H9 (cell line): ENCODE measurements at regions not wholly inside any gene's neighbourhood (a gene's known extent, or its start where the extent isn't known, plus 50 kb on each side); places are given as distances from the start of the nearest gene placed in this dataset.

Source experiments
- DNase-seq: peaks from one replicate; pipeline ENCODE4 v3.0.0-alpha.2; 2017
- H2AFZ ChIP-seq: one replicate; pipeline ENCODE4 v1.6.1; 2013; ENCODE audit warnings: mild to moderate bottlenecking, low read length, control low read depth, moderate library complexity
- H2AK5ac ChIP-seq: 2 replicates; pipeline ENCODE4 v1.6.1; 2013; ENCODE audit warnings: low read length, control low read depth, mixed read lengths; ENCODE audit not compliant: insufficient read length
- H2BK120ac ChIP-seq: one replicate; pipeline ENCODE4 v1.6.1; 2013; ENCODE audit warnings: low read depth, mild to moderate bottlenecking, low read length, control low read depth, inconsistent platforms; ENCODE audit not compliant: poor library complexity, severe bottlenecking
- H2BK12ac ChIP-seq: 2 replicates; pipeline ENCODE4 v1.6.1; 2013; ENCODE audit warnings: low read length, control low read depth, mixed read lengths, low read depth; ENCODE audit not compliant: insufficient read length
- H2BK15ac ChIP-seq: 2 replicates; pipeline ENCODE4 v1.6.1; 2013; ENCODE audit warnings: low read depth, low read length, control low read depth
- H2BK20ac ChIP-seq: one replicate; pipeline ENCODE4 v1.6.1; 2013; ENCODE audit warnings: low read depth, mild to moderate bottlenecking, low read length, control low read depth, inconsistent platforms; ENCODE audit not compliant: poor library complexity, severe bottlenecking
- H2BK5ac ChIP-seq: 2 replicates; pipeline ENCODE4 v1.6.1; 2013; ENCODE audit warnings: low read length, control low read depth, mixed read lengths; ENCODE audit not compliant: insufficient read length
- H3K14ac ChIP-seq: 2 replicates; pipeline ENCODE4 v1.6.1; 2013; ENCODE audit warnings: low read length, control low read depth; ENCODE audit not compliant: insufficient read depth
- H3K18ac ChIP-seq: 2 replicates; pipeline ENCODE4 v1.6.1; 2013; ENCODE audit warnings: low read depth, mild to moderate bottlenecking, mixed read lengths, low read length, control low read depth; ENCODE audit not compliant: insufficient read length
- H3K23ac ChIP-seq: 2 replicates; pipeline ENCODE4 v1.6.1; 2013; ENCODE audit warnings: low read length, control low read depth, mixed read lengths, low read depth; ENCODE audit not compliant: insufficient read length
- H3K23me2 ChIP-seq: 2 replicates; pipeline ENCODE4 v1.6.1; 2013; ENCODE audit warnings: low read depth, mild to moderate bottlenecking, mixed read lengths, low read length, control low read depth; ENCODE audit not compliant: insufficient read length, poor library complexity, severe bottlenecking
- H3K27ac ChIP-seq: 2 replicates; pipeline ENCODE4 v1.5.1; 2013; ENCODE audit warnings: low read length, control low read depth, mixed read lengths, low read depth; ENCODE audit not compliant: insufficient read length
- H3K27me3 ChIP-seq: 2 replicates; pipeline ENCODE4 v1.6.1; 2013; ENCODE audit warnings: low read length, control low read depth, inconsistent platforms; ENCODE audit not compliant: insufficient read depth
- H3K4ac ChIP-seq: 2 replicates; pipeline ENCODE4 v1.6.1; 2013; ENCODE audit warnings: low read depth, mild to moderate bottlenecking, control low read depth, inconsistent platforms, low read length, moderate library complexity
- H3K4me1 ChIP-seq: 2 replicates; pipeline ENCODE4 v1.6.1; 2013; ENCODE audit warnings: low read length, control low read depth, inconsistent platforms; ENCODE audit not compliant: insufficient read depth
- H3K4me2 ChIP-seq: 2 replicates; pipeline ENCODE4 v1.6.1; 2013; ENCODE audit warnings: low read length, control low read depth, mixed read lengths; ENCODE audit not compliant: insufficient read length, insufficient read depth
- H3K56ac ChIP-seq: 2 replicates; pipeline ENCODE4 v1.6.1; 2013; ENCODE audit warnings: low read depth, mild to moderate bottlenecking, mixed read lengths, low read length, control low read depth; ENCODE audit not compliant: insufficient read length
- H3K79me1 ChIP-seq: 2 replicates; pipeline ENCODE4 v1.6.1; 2013; ENCODE audit warnings: low read depth, mild to moderate bottlenecking, moderate library complexity, low read length, control low read depth, inconsistent platforms; ENCODE audit not compliant: insufficient read depth, poor library complexity, severe bottlenecking
- H3K79me2 ChIP-seq: 2 replicates; pipeline ENCODE4 v1.6.1; 2013; ENCODE audit warnings: low read length, control low read depth, inconsistent platforms; ENCODE audit not compliant: insufficient read depth
- H3K9ac ChIP-seq: 2 replicates; pipeline ENCODE4 v1.6.1; 2013; ENCODE audit warnings: low read length, control low read depth, mixed read lengths; ENCODE audit not compliant: insufficient read length; ENCODE audit errors: extremely low read depth
- H3K9me3 ChIP-seq: one replicate; pipeline ENCODE4 v1.6.1; 2013; ENCODE audit warnings: low read depth, low read length, inconsistent platforms; ENCODE audit not compliant: control insufficient read depth
- H3T11ph ChIP-seq: one replicate; pipeline ENCODE4 v1.6.1; 2013; ENCODE audit warnings: mild to moderate bottlenecking, low read length, control low read depth, inconsistent platforms
- H4K20me1 ChIP-seq: one replicate; pipeline ENCODE4 v1.6.1; 2013; ENCODE audit not compliant: control insufficient read depth, insufficient read length, insufficient read depth
- H4K5ac ChIP-seq: 2 replicates; pipeline ENCODE4 v1.6.1; 2013; ENCODE audit warnings: low read depth, mild to moderate bottlenecking, mixed read lengths, low read length, control low read depth; ENCODE audit not compliant: insufficient read length
- H4K8ac ChIP-seq: replicated peaks from 2 replicates; pipeline ENCODE4 v1.6.1; 2013; ENCODE audit warnings: low read length, control low read depth, mixed read lengths, low read depth; ENCODE audit not compliant: insufficient read length
- H4K91ac ChIP-seq: 2 replicates; pipeline ENCODE4 v1.6.1; 2013; ENCODE audit warnings: low read depth, mild to moderate bottlenecking, moderate library complexity, mixed read lengths, low read length, control low read depth; ENCODE audit not compliant: insufficient read length
- H3K27ac Mint-ChIP-seq, 3 experiments: 2 replicates in 2 of 3; 3 replicates in 1 of 3; pipeline ENCODE4 v1.8.0; 2020 to 2021; ENCODE audit warnings: mixed read lengths in 3 of 3, mild to moderate bottlenecking in 1 of 3, moderate library complexity in 1 of 3
- H3K27me3 Mint-ChIP-seq: 2 replicates; pipeline ENCODE4 v1.8.0; 2021; ENCODE audit warnings: low read depth, mild to moderate bottlenecking, moderate library complexity, mixed read lengths
- H3K36me3 Mint-ChIP-seq, 3 experiments: 2 replicates in 2 of 3; 3 replicates in 1 of 3; pipeline ENCODE4 v1.8.0; 2020 to 2021; ENCODE audit warnings: low read depth in 3 of 3, mixed read lengths in 3 of 3; ENCODE audit not compliant: insufficient read depth in 1 of 3
- H3K4me1 Mint-ChIP-seq, 2 experiments: 2 replicates each; pipeline ENCODE4 v1.8.0; 2020; ENCODE audit warnings: mixed read lengths in 2 of 2
- H3K4me3 Mint-ChIP-seq, 2 experiments: 2 replicates in 1 of 2; 3 replicates in 1 of 2; pipeline ENCODE4 v1.8.0; 2020 to 2021; ENCODE audit warnings: mild to moderate bottlenecking in 2 of 2, mixed read lengths in 2 of 2, moderate library complexity in 1 of 2
- H3K9me3 Mint-ChIP-seq, 2 experiments: 2 replicates in 1 of 2; 3 replicates in 1 of 2; pipeline ENCODE4 v1.8.0; 2020; ENCODE audit warnings: mild to moderate bottlenecking in 2 of 2, mixed read lengths in 2 of 2, moderate library complexity in 1 of 2
- WGBS: extraction: QIAGEN DNeasy Blood & Tissue Kit; methylation state at CpG from one replicate; pipeline ENCODE4 v1.1.7; 2013; ENCODE audit warnings: missing lambda C conversion rate, low lambda C conversion rate, mixed read lengths; ENCODE audit not compliant: insufficient read length; ENCODE audit errors: extremely low coverage; 5-methylcytosine and 5-hydroxymethylcytosine counted together
- TF ChIP-seq, protein P1 (sequence below): fragments of 200-600 bp; sonication (generic); conservative IDR thresholded peaks from 3 replicates; pipeline ENCODE4 v1.8.0; 2021; ENCODE audit warnings: antibody characterized with exemption, mild to moderate bottlenecking

- Histone ChIP-seq H2AK5ac (no peak overlapping the region), H2BK5ac (no peak overlapping the region), H2AFZ (no peak overlapping the region), H3K27ac (no peak overlapping the region), H3K23me2 (no peaks in the 10 kb centered on the region), H2BK12ac (no peak overlapping the region), H3K27me3 (no peaks in the 10 kb centered on the region), H3T11ph (no peak overlapping the region), H3K9ac (no peak overlapping the region), H2BK120ac (no peak overlapping the region), H2BK15ac (no peak overlapping the region), H3K79me2 (no peaks in the 10 kb centered on the region), H4K5ac (no peak overlapping the region), H3K18ac (no peak overlapping the region), H3K79me1 (no peaks in the 10 kb centered on the region), H3K4me1 (no peaks in the 10 kb centered on the region), H3K14ac (no peak overlapping the region), H4K20me1 (no peaks in the 10 kb centered on the region), H3K4me2 (no peak overlapping the region), H3K23ac (no peak overlapping the region), H3K9me3 (no peaks in the 10 kb centered on the region), H4K8ac (no peak overlapping the region), H4K91ac (no peak overlapping the region), H2BK20ac (no peak overlapping the region), H3K56ac (no peak overlapping the region), H3K4ac (no peak overlapping the region)
- Mint-ChIP-seq H3K27me3 (peaks cover 10% of the 10 kb centered on the region), H3K4me3 (no peak overlapping the region), H3K27ac (no peak overlapping the region), H3K9me3 (no peaks in the 10 kb centered on the region), H3K4me1 (no peaks in the 10 kb centered on the region; a peak in 1 of 4 replicates), H3K36me3 (no peaks in the 10 kb centered on the region)
- no peak for DNase-seq
- WGBS, result no CpG with 5 or more reads among the region's 4 CpGs
- TF ChIP-seq, protein P1, sequence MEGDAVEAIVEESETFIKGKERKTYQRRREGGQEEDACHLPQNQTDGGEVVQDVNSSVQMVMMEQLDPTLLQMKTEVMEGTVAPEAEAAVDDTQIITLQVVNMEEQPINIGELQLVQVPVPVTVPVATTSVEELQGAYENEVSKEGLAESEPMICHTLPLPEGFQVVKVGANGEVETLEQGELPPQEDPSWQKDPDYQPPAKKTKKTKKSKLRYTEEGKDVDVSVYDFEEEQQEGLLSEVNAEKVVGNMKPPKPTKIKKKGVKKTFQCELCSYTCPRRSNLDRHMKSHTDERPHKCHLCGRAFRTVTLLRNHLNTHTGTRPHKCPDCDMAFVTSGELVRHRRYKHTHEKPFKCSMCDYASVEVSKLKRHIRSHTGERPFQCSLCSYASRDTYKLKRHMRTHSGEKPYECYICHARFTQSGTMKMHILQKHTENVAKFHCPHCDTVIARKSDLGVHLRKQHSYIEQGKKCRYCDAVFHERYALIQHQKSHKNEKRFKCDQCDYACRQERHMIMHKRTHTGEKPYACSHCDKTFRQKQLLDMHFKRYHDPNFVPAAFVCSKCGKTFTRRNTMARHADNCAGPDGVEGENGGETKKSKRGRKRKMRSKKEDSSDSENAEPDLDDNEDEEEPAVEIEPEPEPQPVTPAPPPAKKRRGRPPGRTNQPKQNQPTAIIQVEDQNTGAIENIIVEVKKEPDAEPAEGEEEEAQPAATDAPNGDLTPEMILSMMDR, result no peak
These were observed 120.4 kb upstream of the RAB11FIP2 start for GRCh38 chr10:118167056-118167700.
